DMS79 treated with DMSO at 0.1 percent for 48 hours (cell line): ENCODE measurements at regions not wholly inside any gene's neighbourhood (a gene's known extent, or its start where the extent isn't known, plus 50 kb on each side); places are given as distances from the start of the nearest gene placed in this dataset.

Source experiments
- DNase-seq: peaks from one replicate; lab custom pipeline; 2025; lab: John Stamatoyannopoulos, UW

DNA sequence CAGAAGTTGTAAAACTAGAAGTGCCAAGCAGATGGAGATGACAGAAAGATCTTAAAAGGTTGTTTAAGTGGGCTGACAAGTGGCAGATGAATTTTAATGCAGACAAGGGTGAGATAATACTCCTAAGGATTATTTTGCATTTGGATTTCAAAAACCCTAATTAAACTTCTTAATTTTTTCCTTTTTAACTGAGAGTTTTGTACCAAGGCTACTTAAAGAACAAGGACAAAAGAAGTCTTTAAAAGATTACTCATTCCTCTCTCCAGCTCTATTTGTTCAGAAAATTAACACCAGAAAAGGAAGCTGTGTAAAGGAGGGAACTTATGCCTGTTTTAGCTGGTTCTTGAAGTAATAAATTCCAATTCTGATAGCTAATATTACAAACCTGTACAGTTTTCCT lies 275.4 kb downstream of the ETNK1 start:
- no peak for DNase-seq

DNA sequence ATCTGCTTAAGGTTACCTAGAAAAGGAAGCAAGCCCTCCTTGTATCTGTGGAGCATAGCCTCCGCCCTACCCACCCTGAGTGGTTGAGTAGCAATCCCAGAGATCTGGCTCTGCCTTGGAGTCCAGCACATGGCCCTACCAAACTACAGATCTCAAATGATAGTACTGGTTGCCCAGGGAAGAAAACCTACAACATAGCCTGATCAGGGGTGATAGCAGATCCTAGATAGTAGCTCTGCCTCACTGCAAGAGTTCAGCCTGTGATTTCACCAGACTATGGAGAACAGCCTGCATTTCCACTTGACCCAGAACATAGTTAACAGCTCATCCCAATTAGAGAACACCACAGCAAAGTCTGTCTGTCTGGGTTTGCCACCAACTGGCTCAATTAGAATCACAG lies 279.5 kb downstream of the ETNK1 start:
- DNase-seq, result no peak

GRCh38 chr12:22916241-22916640 lies 291.3 kb downstream of the ETNK1 start:
- no peak for DNase-seq

GRCh38 chr12:22916815-22917214 lies 291.8 kb downstream of the ETNK1 start:
- DNase-seq, result no peak

- no peak for DNase-seq
These were observed 294.9 kb downstream of the ETNK1 start for GRCh38 chr12:22919883-22920282.

GRCh38 chr12:22923768-22924167 lies 298.8 kb downstream of the ETNK1 start:
- DNase-seq, result no peak

- no peak for DNase-seq
These were observed 299.4 kb downstream of the ETNK1 start for GRCh38 chr12:22924391-22924790.

- DNase-seq, result no peak
These were observed 300.7 kb downstream of the ETNK1 start for GRCh38 chr12:22925623-22926022.

- no peak for DNase-seq
These were observed 307.5 kb downstream of the ETNK1 start for GRCh38 chr12:22932431-22932830.

GRCh38 chr12:22935090-22935489 lies 310.1 kb downstream of the ETNK1 start:
- no peak for DNase-seq

GRCh38 chr12:22935501-22935900 lies 310.5 kb downstream of the ETNK1 start:
- DNase-seq, result no peak

GRCh38 chr12:22938323-22938722 lies 313.4 kb downstream of the ETNK1 start:
- no peak for DNase-seq

DNA sequence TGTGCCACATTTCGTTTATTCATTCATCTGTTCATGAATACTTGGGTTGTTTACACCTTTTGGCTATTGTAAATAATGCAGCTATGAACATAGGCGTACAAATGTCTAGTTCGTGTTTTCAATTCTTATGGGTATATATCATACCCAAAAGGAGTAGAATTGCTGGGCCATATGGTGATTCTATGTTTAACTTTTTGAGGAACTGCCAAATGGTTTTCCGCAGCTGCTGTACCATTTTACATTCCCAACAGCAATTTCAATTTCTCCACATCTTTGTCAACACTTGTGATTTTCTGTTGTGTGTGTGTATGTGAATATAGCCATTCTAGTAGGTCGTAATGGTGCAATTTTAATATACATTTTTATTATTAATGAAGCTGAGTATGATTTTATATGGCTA lies 326.2 kb downstream of the ETNK1 start:
- no peak for DNase-seq

- DNase-seq, result no peak
These were observed 331.7 kb downstream of the ETNK1 start for GRCh38 chr12:22956690-22957089.

DNA sequence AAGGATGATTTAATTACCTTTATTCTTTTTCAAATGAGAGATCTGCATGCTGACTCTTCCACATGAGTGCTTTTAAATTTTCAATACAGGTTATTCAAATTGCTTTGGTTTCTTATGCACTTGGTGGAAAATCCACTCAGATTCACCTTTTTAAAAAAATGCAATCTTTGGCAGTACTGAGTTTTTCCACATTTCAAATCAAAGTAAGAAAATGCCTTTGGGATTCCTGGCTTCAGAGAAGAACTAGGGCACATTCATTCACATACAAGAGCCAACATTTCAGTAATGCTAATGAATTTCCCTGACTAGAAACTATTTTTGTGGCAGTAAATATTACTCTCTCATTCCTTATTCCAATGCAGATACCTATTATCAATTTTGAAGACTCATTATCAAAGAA lies 342.2 kb downstream of the ETNK1 start:
- DNase-seq, result no peak

DNA sequence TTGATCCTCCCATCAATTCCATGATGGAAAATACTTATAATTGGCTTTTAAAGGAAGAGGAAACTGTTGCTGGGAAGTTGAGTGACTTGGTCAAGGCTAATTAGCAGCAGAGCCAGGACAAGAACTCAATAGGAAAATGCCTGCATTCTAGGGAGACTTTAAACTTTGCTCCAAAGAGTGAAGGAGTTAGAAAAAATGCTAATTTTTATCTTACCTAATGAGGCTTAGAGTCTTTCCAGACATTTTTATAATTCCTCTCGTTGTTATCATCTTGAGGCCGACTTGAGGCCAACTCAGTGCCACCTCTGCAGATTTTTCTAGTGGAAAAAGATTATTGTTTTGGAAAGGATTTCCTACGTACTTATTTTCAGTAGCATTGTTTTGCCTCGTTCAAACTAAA lies 344.6 kb downstream of the ETNK1 start:
- no peak for DNase-seq

DNA sequence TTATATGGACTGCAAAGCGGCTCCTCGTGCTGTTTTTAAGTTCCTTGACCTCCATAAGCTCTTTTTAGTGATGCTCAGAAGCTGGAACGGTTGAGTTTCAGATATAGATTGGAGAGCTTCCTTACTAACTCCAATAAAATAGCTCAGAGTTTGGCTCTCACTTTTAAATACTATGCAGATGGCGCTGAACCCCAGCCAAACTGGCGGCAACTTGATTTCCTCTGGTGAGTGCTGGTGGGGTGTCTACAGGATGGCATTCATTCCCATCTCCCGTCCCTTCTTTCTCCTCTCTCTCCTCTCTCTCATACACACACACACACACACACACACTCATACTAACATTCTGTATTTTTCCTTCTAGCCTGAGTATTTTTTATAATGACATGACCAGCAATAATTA lies 346.3 kb downstream of the ETNK1 start:
- DNase-seq, result no peak

DNA sequence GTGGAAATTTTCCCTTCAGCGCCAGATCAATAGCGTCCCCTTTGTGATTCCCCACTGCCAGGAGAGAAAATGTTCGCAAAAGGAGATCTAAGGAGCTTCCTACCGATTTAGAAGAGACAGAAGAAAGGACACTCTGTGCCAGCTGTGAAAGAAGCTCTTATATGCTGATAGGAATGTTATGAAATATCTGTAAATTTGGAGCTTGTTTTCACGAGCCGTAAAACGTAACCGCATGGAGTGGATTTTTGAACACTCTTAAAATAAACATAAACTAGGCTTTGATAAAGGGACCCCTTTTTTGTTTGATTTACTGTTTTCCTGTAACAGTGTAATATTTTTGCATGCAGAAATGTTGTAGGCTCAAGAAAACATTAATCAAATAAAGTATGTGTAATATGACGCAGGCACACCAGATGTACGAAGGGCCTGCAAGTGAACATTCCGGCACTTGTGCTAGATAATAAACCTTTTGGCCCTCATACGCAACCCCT lies 346.8 kb downstream of the ETNK1 start:
- no peak for DNase-seq

DNA sequence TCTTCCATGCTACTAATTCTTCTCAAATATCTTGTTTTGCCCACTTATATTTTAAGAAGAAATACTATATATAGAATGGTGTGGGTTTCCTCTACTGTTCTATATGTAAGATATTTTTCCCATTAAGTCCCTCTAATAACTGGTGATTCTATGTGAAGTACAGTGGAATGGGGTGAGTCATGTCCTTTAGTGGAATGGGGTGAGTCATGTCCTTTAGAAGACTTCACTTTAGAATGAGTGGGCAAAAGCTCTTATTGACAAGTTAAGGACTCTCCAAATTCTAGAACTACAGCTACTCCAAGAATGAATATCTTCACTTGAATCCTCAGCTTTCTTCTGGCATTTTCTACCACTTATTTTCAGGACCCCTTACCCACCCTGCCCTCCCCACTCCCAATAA lies 349.9 kb downstream of the ETNK1 start:
- no peak for DNase-seq

GRCh38 chr12:22978962-22979361 lies 354.0 kb downstream of the ETNK1 start:
- DNase-seq, result no peak

GRCh38 chr12:22979854-22980469 lies 355.0 kb downstream of the ETNK1 start:
- no peak for DNase-seq

- DNase-seq, result no peak
These were observed 356.7 kb downstream of the ETNK1 start for GRCh38 chr12:22981711-22982110.

- DNase-seq, result no peak
These were observed 357.7 kb downstream of the ETNK1 start for GRCh38 chr12:22982635-22983034.

GRCh38 chr12:22986997-22987396 lies 362.0 kb downstream of the ETNK1 start:
- no peak for DNase-seq

DNA sequence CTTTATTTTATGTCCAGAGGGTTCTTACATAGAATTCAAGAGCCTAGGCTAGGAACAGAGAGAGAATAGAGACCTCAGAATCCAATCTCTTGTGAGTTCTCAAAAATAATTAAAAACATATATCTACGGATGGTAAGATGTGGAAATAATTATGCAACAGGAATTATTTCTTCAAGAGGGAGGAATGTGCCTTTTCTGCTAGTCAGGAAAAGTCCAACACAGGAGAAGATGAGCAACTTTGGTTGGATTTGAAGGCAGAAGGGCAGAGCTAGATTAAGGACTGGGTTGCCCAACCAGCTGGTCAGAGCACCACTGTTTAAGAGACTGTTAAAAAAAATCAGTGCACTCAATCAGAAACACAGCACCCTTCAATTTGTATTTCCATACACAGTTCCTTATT lies 365.5 kb downstream of the ETNK1 start:
- no peak for DNase-seq
